ENCODE measurements at regions not wholly inside any gene's neighbourhood (a gene's known extent, or its start where the extent isn't known, plus 50 kb on each side); places are given as distances from the start of the nearest gene placed in this dataset.

DNA sequence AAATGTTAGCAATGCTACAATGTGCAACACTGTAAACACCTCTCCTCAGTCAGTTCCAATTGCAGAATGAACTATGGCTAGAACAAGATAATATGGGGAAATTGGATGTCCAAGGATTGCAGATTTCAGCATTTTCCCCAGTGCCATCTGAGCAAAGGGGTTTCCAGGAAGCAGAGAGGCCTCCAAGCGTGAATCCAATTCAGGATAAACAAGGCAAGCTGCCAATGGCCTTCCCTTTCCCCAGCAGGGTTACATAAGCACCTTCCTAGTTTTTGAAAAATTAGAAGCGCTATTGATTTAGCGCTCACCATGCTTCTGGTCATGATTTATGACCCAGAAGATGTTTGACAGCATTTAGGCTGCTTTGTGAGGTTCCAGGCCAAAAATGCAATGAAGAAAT, 223.0 kb upstream of the GATB start:
- TF ChIP-seq POLR2A (IDR thresholded peaks at IDR 0.05; ENCODE audit: low read depth, low read length) (no peak), TAF1 (IDR thresholded peaks at IDR 0.05; ENCODE audit: low read depth, low read length) (no peak), PAX5 (IDR thresholded peaks at IDR 0.05; ENCODE audit: insufficient read depth, low read length, severe bottlenecking) (no peak), POLR2AphosphoS5 (IDR thresholded peaks at IDR 0.05; ENCODE audit: low read depth, low read length) (no peak), POU2F2 (IDR thresholded peaks at IDR 0.05; ENCODE audit: low read depth, low read length) (no peak)

Data from GM12891 (cell line).